Suppressor macrophage treated with lipopolysaccharide for 1 hour (primary cell): ENCODE measurements at regions not wholly inside any gene's neighbourhood (a gene's known extent, or its start where the extent isn't known, plus 50 kb on each side); places are given as distances from the start of the nearest gene placed in this dataset.

Experiments used
- DNase-seq, 3 donors: peaks; one replicate each; pipeline ENCODE4 v3.0.0-alpha.2; 2020 to 2022

GRCh38 chr9:107940616-107941595 lies 451.3 kb upstream of the KLF4 start:
- no peak for DNase-seq

GRCh38 chr9:107938801-107939386 lies 449.3 kb upstream of the KLF4 start:
- no peak for DNase-seq

GRCh38 chr9:107935931-107936330 lies 446.4 kb upstream of the KLF4 start:
- DNase-seq = no peak

GRCh38 chr9:107933516-107933915 lies 443.9 kb upstream of the KLF4 start:
- no peak for DNase-seq

GRCh38 chr9:107933097-107933496 lies 443.5 kb upstream of the KLF4 start:
- DNase-seq = peak; percentile 52 to 80 (median 73)

- no peak for DNase-seq
Measured at GRCh38 chr9:107932601-107933000, 443.0 kb upstream of the KLF4 start.

GRCh38 chr9:107932046-107932445 lies 442.5 kb upstream of the KLF4 start:
- peak; percentile 63 to 93 (median 89) for DNase-seq

- DNase-seq = no peak
Measured at GRCh38 chr9:107931071-107931715, 441.6 kb upstream of the KLF4 start.

- peak; percentile 84 to 87 (median 86) for DNase-seq
Measured at GRCh38 chr9:107929443-107929842, 439.9 kb upstream of the KLF4 start.

GRCh38 chr9:107928701-107929371 lies 439.3 kb upstream of the KLF4 start:
- DNase-seq = peak; percentile 53 to 66 (median 63)

GRCh38 chr9:107927276-107927675 lies 437.7 kb upstream of the KLF4 start:
- DNase-seq = no peak

- no peak for DNase-seq
Measured at GRCh38 chr9:107925749-107926297, 436.3 kb upstream of the KLF4 start.

GRCh38 chr9:107922260-107922659 lies 432.7 kb upstream of the KLF4 start:
- DNase-seq = no peak

- no peak for DNase-seq
Measured at GRCh38 chr9:107919263-107919662, 429.7 kb upstream of the KLF4 start.

- no peak for DNase-seq
Measured at GRCh38 chr9:107918749-107919148, 429.2 kb upstream of the KLF4 start.

- peak in 2 of 3 donors; percentile 26 to 35 for DNase-seq
Measured at GRCh38 chr9:107914151-107914550, 424.6 kb upstream of the KLF4 start.

- no peak for DNase-seq
Measured at GRCh38 chr9:107907715-107908114, 418.1 kb upstream of the KLF4 start.

- DNase-seq = peak; percentile 41 to 77 (median 51)
Measured at GRCh38 chr9:107907255-107907654, 417.7 kb upstream of the KLF4 start.

- DNase-seq = no peak
Measured at GRCh38 chr9:107906074-107906473, 416.5 kb upstream of the KLF4 start.

- DNase-seq = peak in 1 of 3 donors; percentile 30
Measured at GRCh38 chr9:107905308-107906020, 415.9 kb upstream of the KLF4 start.

- no peak for DNase-seq
Measured at GRCh38 chr9:107899961-107900330, 410.4 kb upstream of the KLF4 start.

GRCh38 chr9:107898761-107899160 lies 409.2 kb upstream of the KLF4 start:
- DNase-seq = no peak
